GM12873 (cell line): ENCODE measurements at regions not wholly inside any gene's neighbourhood (a gene's known extent, or its start where the extent isn't known, plus 50 kb on each side); places are given as distances from the start of the nearest gene placed in this dataset.

ENCODE experiments used
- CTCF ChIP-seq: IDR thresholded peaks from 2 replicates; pipeline ENCODE4 v1.5.1; 2012; ENCODE audit warnings: low read depth, mild to moderate bottlenecking, moderate library complexity, low read length, control low read depth; ENCODE audit not compliant: insufficient read depth; ENCODE audit errors: missing control alignments

GRCh38 chr12:45638386-45638785 is 91.1 kb upstream of the ARID2 start:
- no peak for TF ChIP-seq CTCF

DNA sequence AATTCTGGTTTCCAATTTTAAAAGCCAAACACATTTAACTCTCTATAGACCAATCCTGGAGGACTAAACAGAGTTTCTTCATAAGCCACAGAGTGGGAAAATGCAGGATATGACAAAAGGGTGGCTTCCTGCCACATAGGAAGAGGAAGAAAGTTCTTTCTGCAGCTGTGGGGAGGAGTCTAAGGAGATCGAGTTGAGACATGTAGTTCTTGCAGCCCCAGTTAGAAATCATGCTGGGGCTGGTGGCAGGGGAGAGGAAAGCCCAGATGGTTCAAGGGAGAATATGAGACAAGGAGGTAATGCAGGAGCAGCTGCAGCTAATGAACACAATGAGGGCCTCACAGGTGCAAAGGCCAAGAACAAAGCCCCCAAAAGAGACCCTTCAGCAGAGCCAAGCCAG is 85.0 kb upstream of the ARID2 start:
- no peak for TF ChIP-seq CTCF

GRCh38 chr12:45646851-45647581 is 82.5 kb upstream of the ARID2 start:
- no peak for TF ChIP-seq CTCF

- TF ChIP-seq CTCF: no peak
Measured at GRCh38 chr12:45648070-45648469, 81.4 kb upstream of the ARID2 start.

- no peak for TF ChIP-seq CTCF
Measured at GRCh38 chr12:45651029-45651428, 78.5 kb upstream of the ARID2 start.

- TF ChIP-seq CTCF: no peak
Measured at GRCh38 chr12:45654002-45654665, 75.4 kb upstream of the ARID2 start.

DNA sequence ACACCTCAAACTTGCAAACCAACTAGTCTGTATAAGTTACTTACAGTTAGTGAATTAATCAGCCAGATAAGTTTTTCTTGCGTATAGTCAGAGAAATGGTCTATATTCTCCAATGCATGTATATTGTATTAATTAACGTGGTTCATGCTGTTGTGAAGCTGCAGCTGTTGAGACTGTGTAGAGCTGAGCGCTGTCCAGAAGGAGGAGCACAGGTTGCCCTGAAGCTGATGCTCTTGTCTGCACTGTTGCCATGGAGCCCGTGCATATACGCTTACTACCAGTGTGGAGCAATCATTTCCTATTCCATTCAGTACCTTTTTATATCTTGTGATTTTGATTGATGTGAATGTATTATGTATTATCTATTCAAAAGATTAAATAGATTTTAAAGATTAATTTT is 74.3 kb upstream of the ARID2 start:
- TF ChIP-seq CTCF: no peak
